ENCODE measurements at regions not wholly inside any gene's neighbourhood (a gene's known extent, or its start where the extent isn't known, plus 50 kb on each side); places are given as distances from the start of the nearest gene placed in this dataset.
"Not testable (repeated sequence)": the region's sequence is repeated elsewhere in the genome, so short reads cannot be mapped to it uniquely, and the experiment has no call there.

- no peak for DNase-seq
Measured at GRCh38 chrX:148080593-148080992, 99.5 kb downstream of the FMR1NB start.

- no peak for DNase-seq
Measured at GRCh38 chrX:148084611-148085010, 103.5 kb downstream of the FMR1NB start.

- DNase-seq: no peak
Measured at GRCh38 chrX:148120151-148120550, 139.0 kb downstream of the FMR1NB start.

- no peak for DNase-seq
Measured at GRCh38 chrX:148120999-148121623, 140.0 kb downstream of the FMR1NB start.

- not testable (repeated sequence) for DNase-seq
Measured at GRCh38 chrX:148128872-148129505, 147.9 kb downstream of the FMR1NB start.

GRCh38 chrX:148133105-148133725, 152.1 kb downstream of the FMR1NB start:
- no peak for DNase-seq

GRCh38 chrX:148134578-148134977, 153.4 kb downstream of the FMR1NB start:
- no peak for DNase-seq

GRCh38 chrX:148135738-148136137, 154.6 kb downstream of the FMR1NB start:
- DNase-seq: no peak

GRCh38 chrX:148146121-148146520, 165.0 kb downstream of the FMR1NB start:
- no peak for DNase-seq

- no peak for DNase-seq
Measured at GRCh38 chrX:148156986-148157385, 175.8 kb downstream of the FMR1NB start.

- DNase-seq: no peak
Measured at GRCh38 chrX:148159796-148160195, 178.7 kb downstream of the FMR1NB start.

GRCh38 chrX:148161701-148162100, 180.6 kb downstream of the FMR1NB start:
- DNase-seq: no peak

GRCh38 chrX:148185631-148186030, 204.5 kb downstream of the FMR1NB start:
- DNase-seq: no peak

GRCh38 chrX:148192547-148192946, 211.4 kb downstream of the FMR1NB start:
- no peak for DNase-seq

GRCh38 chrX:148193759-148194158, 212.6 kb downstream of the FMR1NB start:
- DNase-seq: no peak

GRCh38 chrX:148203531-148203930, 222.4 kb downstream of the FMR1NB start:
- no peak for DNase-seq

- no peak for DNase-seq
Measured at GRCh38 chrX:148204195-148204594, 223.1 kb downstream of the FMR1NB start.

GRCh38 chrX:148214786-148215185, 233.6 kb downstream of the FMR1NB start:
- no peak for DNase-seq

- DNase-seq: no peak
Measured at GRCh38 chrX:148215726-148216125, 234.6 kb downstream of the FMR1NB start.

- DNase-seq: no peak
Measured at GRCh38 chrX:148223361-148223760, 242.2 kb downstream of the FMR1NB start.

GRCh38 chrX:148228521-148228920, 247.4 kb downstream of the FMR1NB start:
- no peak for DNase-seq

GRCh38 chrX:148229801-148230303, 248.7 kb downstream of the FMR1NB start:
- no peak for DNase-seq

GRCh38 chrX:148259990-148260389, 240.4 kb upstream of the AFF2 start:
- DNase-seq: no peak

GRCh38 chrX:148265829-148266228, 234.6 kb upstream of the AFF2 start:
- no peak for DNase-seq

Data from activated T-cell treated with anti-CD3 and anti-CD28 coated beads for 4 hours (primary cell).